Common myeloid progenitor, CD34-positive (primary cell): ENCODE measurements at regions not wholly inside any gene's neighbourhood (a gene's known extent, or its start where the extent isn't known, plus 50 kb on each side); places are given as distances from the start of the nearest gene placed in this dataset.

ENCODE experiments used
- CTCF ChIA-PET: fragments of 350-600 bp; sonication (Branson Sonifier 250); formaldehyde crosslinking; loops from one replicate; lab custom pipeline; 2021; ENCODE audit warnings: antibody characterized with exemption; lab: Charles Lee
- POLR2A ChIA-PET: fragments of 350-600 bp; sonication (Branson Sonifier 250); formaldehyde crosslinking; loops from one replicate; lab custom pipeline; 2021; ENCODE audit warnings: antibody characterized with exemption; lab: Charles Lee
- DNase-seq, 3 donors: peaks; one replicate each; pipeline versions ENCODE4 v3.0.0 to v3.0.0-alpha.2; 2013
- H3K27ac ChIP-seq, 2 experiments: 1 replicate in 1 of 2; 2 replicates in 1 of 2; pipeline ENCODE4 v1.7.0; 2013; ENCODE audit warnings: inconsistent platforms in 2 of 2, low read length in 2 of 2, mild to moderate bottlenecking in 2 of 2, low read depth in 1 of 2, moderate library complexity in 1 of 2; ENCODE audit not compliant: severe bottlenecking in 2 of 2, insufficient read depth in 1 of 2, poor library complexity in 1 of 2
- H3K27me3 ChIP-seq, 5 experiments: replicated peaks in 2 of 5; 1 replicate in 3 of 5; 2 replicates in 2 of 5; pipeline versions ENCODE4 v1.6.1 to v1.7.0; 2013; ENCODE audit warnings: low read length in 4 of 5, mild to moderate bottlenecking in 2 of 5, moderate library complexity in 2 of 5, inconsistent platforms in 1 of 5; ENCODE audit not compliant: insufficient read depth in 5 of 5, control insufficient read depth in 4 of 5
- H3K36me3 ChIP-seq, 4 experiments: 1 replicate in 2 of 4; 2 replicates in 2 of 4; pipeline versions ENCODE4 v1.6.1 to v1.7.0; 2013; ENCODE audit warnings: low read length in 3 of 4, control low read depth in 1 of 4, mild to moderate bottlenecking in 1 of 4; ENCODE audit not compliant: control insufficient read depth in 4 of 4, insufficient read depth in 4 of 4
- H3K4me1 ChIP-seq, 4 experiments: 1 replicate in 3 of 4; 2 replicates in 1 of 4; pipeline versions ENCODE4 v1.6.1 to v1.7.1; 2013; ENCODE audit warnings: low read length in 3 of 4, mild to moderate bottlenecking in 3 of 4, control low read depth in 1 of 4, inconsistent platforms in 1 of 4, moderate library complexity in 1 of 4; ENCODE audit not compliant: control insufficient read depth in 4 of 4, insufficient read depth in 4 of 4; ENCODE audit errors: control extremely low read depth in 1 of 4
- H3K4me3 ChIP-seq, 7 experiments: 1 replicate in 4 of 7; 2 replicates in 3 of 7; pipeline versions ENCODE4 v1.5.1 to v1.7.0; 2013; ENCODE audit warnings: mild to moderate bottlenecking in 7 of 7, low read length in 6 of 7, moderate library complexity in 6 of 7, inconsistent platforms in 2 of 7, low read depth in 2 of 7, control low read depth in 1 of 7; ENCODE audit not compliant: insufficient read depth in 4 of 7, control insufficient read depth in 1 of 7; ENCODE audit errors: extremely low read depth in 1 of 7
- H3K9me3 ChIP-seq, 5 experiments: 1 replicate in 4 of 5; 2 replicates in 1 of 5; pipeline versions ENCODE4 v1.6.1 to v1.7.1; 2013; ENCODE audit warnings: low read length in 4 of 5, mild to moderate bottlenecking in 2 of 5, inconsistent platforms in 1 of 5, low read depth in 1 of 5, moderate library complexity in 1 of 5; ENCODE audit not compliant: control insufficient read depth in 4 of 5, insufficient read depth in 2 of 5; ENCODE audit errors: control extremely low read depth in 1 of 5
- whole genome bisulfite sequencing: methylation state at CpG from one replicate; pipeline ENCODE4 v1.1.5; 2013; ENCODE audit not compliant: insufficient coverage; 5-methylcytosine and 5-hydroxymethylcytosine counted together

DNA sequence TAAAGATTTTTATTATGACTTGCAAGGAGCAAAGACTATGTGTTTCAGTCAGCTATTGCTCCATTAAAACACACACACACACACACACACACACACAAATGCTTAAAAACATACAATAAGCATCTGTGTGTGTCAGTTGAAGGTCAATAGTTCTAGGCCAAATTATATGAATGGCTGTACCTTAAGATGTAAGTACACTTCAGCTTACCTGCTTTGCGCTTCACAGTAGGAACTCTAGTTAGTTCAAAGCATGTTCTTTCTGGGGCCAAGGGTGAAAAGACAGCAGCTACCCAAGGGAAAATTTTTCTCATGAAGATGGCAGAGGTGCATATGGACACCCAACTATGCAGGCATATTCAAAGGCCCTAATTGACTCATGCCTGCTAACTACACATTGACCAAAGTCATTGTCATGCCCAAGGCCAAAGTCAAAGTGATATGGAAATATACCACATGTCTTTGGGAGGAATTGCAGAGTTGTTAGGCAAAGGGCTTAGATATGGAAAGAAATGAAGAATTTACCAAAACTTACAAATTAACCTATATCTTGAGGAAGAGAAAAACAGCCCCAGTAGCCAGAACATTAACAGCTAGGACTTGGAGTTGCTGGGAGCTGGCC is 61.9 kb upstream of the BTN3A2 start:
- DNase-seq: no peak
- CTCF ChIA-PET: interaction anchor here (1.1 to 1.8 kb wide), 5 partner anchors 10 to 155 kb away, joined by 3 to 4 read pairs (median 3); no protein-coding TSS in a partner anchor
- no peaks in the 10 kb centered on the region for H3K36me3 ChIP-seq
- peaks cover 0 to 1% (median 0%) of the 10 kb centered on the region in 5 experiments for H3K9me3 ChIP-seq
- H3K4me1 ChIP-seq: peaks cover 0 to 9% (median 5%) of the 10 kb centered on the region in 4 experiments
- POLR2A ChIA-PET: no interaction called here
- no peaks in the 10 kb centered on the region for H3K27me3 ChIP-seq
- peak overlapping the region in 1 of 2 experiments; percentile 90 for H3K27ac ChIP-seq
- 91% methylated on average over 1 of the region's 1 CpG for WGBS
- no peak overlapping the region for H3K4me3 ChIP-seq

DNA sequence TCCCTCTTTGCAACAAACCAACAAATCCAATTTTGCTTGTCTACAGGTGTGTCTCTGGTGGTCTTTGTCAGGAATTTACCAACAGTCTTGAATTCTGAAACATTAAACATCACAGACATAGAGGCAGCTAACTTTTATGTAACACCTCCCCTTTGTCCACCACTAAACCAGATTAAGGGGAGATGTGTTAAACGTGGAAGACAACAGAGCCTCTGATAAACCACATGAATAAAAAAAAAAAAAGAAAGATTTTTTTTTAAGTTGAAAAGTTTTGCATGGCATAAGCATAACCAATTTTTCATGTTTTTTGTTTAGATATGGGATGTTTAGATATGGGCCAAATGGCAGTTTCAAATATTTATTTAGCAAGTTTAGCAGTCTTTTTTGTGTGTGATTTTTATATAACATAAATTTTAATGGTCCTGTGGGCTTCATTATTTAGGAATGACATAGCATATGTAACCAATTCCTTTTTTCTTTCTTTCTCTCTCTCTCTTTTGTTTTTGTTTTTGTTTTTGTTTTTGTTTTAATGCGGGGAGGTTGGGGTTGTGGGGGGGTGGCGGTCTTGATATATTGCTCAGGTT is 60.7 kb upstream of the BTN3A2 start:
- Histone ChIP-seq H3K4me1 (peaks cover 0 to 9% (median 5%) of the 10 kb centered on the region in 4 experiments), H3K27ac (peak overlapping the region; percentile 53 to 90), H3K9me3 (peaks cover 0 to 1% (median 0%) of the 10 kb centered on the region in 5 experiments), H3K4me3 (peak overlapping the region in 6 of 7 experiments; percentile 69 to 96 (median 84)), H3K36me3 (no peaks in the 10 kb centered on the region), H3K27me3 (no peaks in the 10 kb centered on the region)
- POLR2A ChIA-PET: interaction anchor here (1.1 kb wide), 1 partner anchor 99 kb away, joined by 3 read pairs; no protein-coding TSS in a partner anchor
- CTCF ChIA-PET: interaction anchor here (1.1 to 1.8 kb wide), 4 partner anchors 12 to 34 kb away, joined by 4 read pairs; no protein-coding TSS in a partner anchor
- no CpG with 5 or more reads among the region's 3 CpGs for WGBS
- peak in 1 of 3 donors; percentile 33 for DNase-seq

DNA sequence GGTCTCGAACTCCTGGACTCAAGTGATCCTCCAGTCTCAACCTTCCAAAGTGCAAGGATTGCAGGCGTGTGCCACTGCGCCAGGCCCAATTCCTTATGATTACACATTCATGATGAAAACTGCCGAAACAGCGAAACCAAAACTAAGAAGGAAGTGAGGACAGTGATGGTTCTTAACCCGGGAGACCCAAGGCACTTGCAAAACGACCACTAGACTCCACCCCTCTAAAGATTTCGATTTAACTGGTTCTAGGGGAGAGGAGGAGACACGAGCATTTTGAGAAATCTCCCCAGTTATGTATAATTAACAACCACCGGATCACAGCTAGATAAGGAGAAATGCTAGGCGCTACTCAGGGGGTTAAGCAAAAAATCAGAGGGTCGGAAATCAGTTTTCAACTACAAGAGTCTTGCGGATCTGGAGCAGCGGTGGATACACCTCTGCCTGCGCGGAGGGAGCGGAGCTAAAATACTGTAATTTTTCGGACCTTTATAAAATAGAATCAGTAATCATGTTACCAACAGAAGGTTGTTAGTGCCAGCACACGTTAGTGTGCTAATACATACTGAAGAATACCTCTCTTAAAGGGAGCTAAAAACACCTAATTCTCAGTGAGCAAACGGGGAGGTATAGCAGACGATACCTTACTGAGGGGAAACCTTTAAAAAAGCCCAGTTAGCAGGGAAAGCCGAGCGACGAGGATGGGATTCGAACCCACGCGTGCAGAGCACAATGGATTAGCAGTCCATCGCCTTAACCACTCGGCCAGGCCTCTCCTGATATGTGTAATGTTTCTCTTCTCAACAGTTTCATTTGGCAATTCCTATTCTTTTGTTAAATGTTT is 60.0 kb upstream of the BTN3A2 start:
- Histone ChIP-seq H3K27ac (peak overlapping the region; percentile 53 to 90), H3K9me3 (peaks cover 0 to 1% (median 0%) of the 10 kb centered on the region in 5 experiments), H3K27me3 (no peaks in the 10 kb centered on the region), H3K36me3 (no peaks in the 10 kb centered on the region), H3K4me1 (peaks cover 0 to 9% (median 5%) of the 10 kb centered on the region in 4 experiments), H3K4me3 (peak overlapping the region in 6 of 7 experiments; percentile 69 to 96 (median 84))
- WGBS: 16% methylated on average over 14 of the region's 29 CpGs
- ChIA-PET CTCF (interaction anchor here (1.1 to 1.4 kb wide), 3 partner anchors 14 to 35 kb away, joined by 4 read pairs; no protein-coding TSS in a partner anchor), POLR2A (interaction anchor here (0.7 to 1.1 kb wide), 2 partner anchors 24 to 100 kb away, joined by 3 read pairs; no protein-coding TSS in a partner anchor)
- peak; percentile 76 to 94 (median 93) for DNase-seq

- H3K4me1 ChIP-seq: peaks cover 0 to 9% (median 5%) of the 10 kb centered on the region in 4 experiments
- no peaks in the 10 kb centered on the region for H3K36me3 ChIP-seq
- no peaks in the 10 kb centered on the region for H3K27me3 ChIP-seq
- DNase-seq: no peak
- CTCF ChIA-PET: interaction anchor here (1.1 kb wide), 2 partner anchors 15 to 35 kb away, joined by 4 read pairs; no protein-coding TSS in a partner anchor
- 100% methylated on average over 1 of the region's 3 CpGs for WGBS
- peak overlapping the region in 6 of 7 experiments; percentile 69 to 96 (median 84) for H3K4me3 ChIP-seq
- H3K9me3 ChIP-seq: no peaks in the 10 kb centered on the region
- POLR2A ChIA-PET: interaction anchor here (0.7 to 1.1 kb wide), 2 partner anchors 25 to 100 kb away, joined by 3 read pairs; no protein-coding TSS in a partner anchor
- peak overlapping the region in 1 of 2 experiments; percentile 90 for H3K27ac ChIP-seq
Measured at GRCh38 chr6:26305641-26305969, 59.4 kb upstream of the BTN3A2 start.

DNA sequence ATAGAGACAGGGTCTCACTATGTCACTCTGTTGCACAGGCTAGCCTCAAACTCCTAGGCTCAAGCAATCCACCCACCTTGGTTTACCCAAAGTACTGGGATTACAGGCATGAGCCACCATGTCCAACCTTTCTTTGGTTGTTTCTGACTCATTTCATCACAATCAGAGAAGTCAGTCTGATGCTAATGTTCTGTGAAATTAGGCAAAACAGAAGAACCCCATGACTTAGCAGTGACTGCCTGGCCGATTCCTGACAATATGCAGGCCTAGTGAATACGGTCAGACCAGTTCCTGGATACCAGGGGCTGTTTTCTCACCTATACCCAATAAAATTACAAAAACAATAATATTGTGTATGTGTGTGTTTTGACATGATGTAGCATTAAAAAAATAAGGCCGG is 58.8 kb upstream of the BTN3A2 start:
- Histone ChIP-seq H3K4me3 (no peak overlapping the region), H3K9me3 (no peaks in the 10 kb centered on the region), H3K27ac (no peak overlapping the region), H3K36me3 (no peaks in the 10 kb centered on the region), H3K4me1 (peaks cover 0 to 9% (median 5%) of the 10 kb centered on the region in 4 experiments), H3K27me3 (no peaks in the 10 kb centered on the region)
- DNase-seq: no peak
- POLR2A ChIA-PET: no interaction called here
- WGBS: 100% methylated on average over 1 of the region's 3 CpGs
- CTCF ChIA-PET: no interaction called here

GRCh38 chr6:26307850-26308249 is 57.1 kb upstream of the BTN3A2 start:
- Histone ChIP-seq H3K9me3 (no peaks in the 10 kb centered on the region), H3K4me1 (peaks cover 5 to 22% (median 9%) of the 10 kb centered on the region in 4 experiments), H3K27ac (no peak overlapping the region), H3K27me3 (no peaks in the 10 kb centered on the region), H3K36me3 (no peaks in the 10 kb centered on the region), H3K4me3 (no peak overlapping the region)
- ChIA-PET POLR2A (interaction anchor here (0.6 to 0.7 kb wide), 2 partner anchors 12 to 109 kb away, joined by 3 to 4 read pairs; no protein-coding TSS in a partner anchor), CTCF (interaction anchor here (1.8 kb wide), 1 partner anchor 20 kb away, joined by 6 read pairs; no protein-coding TSS in a partner anchor)
- peak in 1 of 3 donors; percentile 30 for DNase-seq
